HG03354 (cell line): ENCODE measurements at regions not wholly inside any gene's neighbourhood (a gene's known extent, or its start where the extent isn't known, plus 50 kb on each side); places are given as distances from the start of the nearest gene placed in this dataset.
"Not testable (repeated sequence)": the region's sequence is repeated elsewhere in the genome, so short reads cannot be mapped to it uniquely, and the experiment has no call there.

Experiments
- ATAC-seq: cut with Tn5 transposase; IDR thresholded peaks from one replicate; pipeline ENCODE4 v1.9.1; 2021; ENCODE audit warnings: mild to moderate bottlenecking; ENCODE audit not compliant: unreplicated experiment, poor library complexity, severe bottlenecking

GRCh38 chr5:154653764-154654485 lies 101.3 kb upstream of the LARP1 start:
- no peak for ATAC-seq

GRCh38 chr5:154653418-154653763 lies 101.8 kb upstream of the LARP1 start:
- no peak for ATAC-seq

- ATAC-seq, result no peak
Observed at GRCh38 chr5:154652746-154653417, 102.3 kb upstream of the LARP1 start.

- not testable (repeated sequence) for ATAC-seq
Observed at GRCh38 chr5:154651795-154652194, 103.4 kb upstream of the LARP1 start.

GRCh38 chr5:154648706-154649105 lies 106.5 kb upstream of the LARP1 start:
- ATAC-seq, result no peak

GRCh38 chr5:154648229-154648628 lies 106.9 kb upstream of the LARP1 start:
- no peak for ATAC-seq

- no peak for ATAC-seq
Observed at GRCh38 chr5:154647761-154648145, 107.4 kb upstream of the LARP1 start.

GRCh38 chr5:154647114-154647760 lies 107.9 kb upstream of the LARP1 start:
- ATAC-seq, result peak; percentile 87

GRCh38 chr5:154646745-154647113 lies 108.4 kb upstream of the LARP1 start:
- peak; percentile 13 for ATAC-seq

GRCh38 chr5:154644745-154645411 lies 110.3 kb upstream of the LARP1 start:
- ATAC-seq, result no peak

GRCh38 chr5:154642499-154643245 lies 112.5 kb upstream of the LARP1 start:
- no peak for ATAC-seq

- not testable (repeated sequence) for ATAC-seq
Observed at GRCh38 chr5:154640213-154640831, 114.9 kb upstream of the LARP1 start.

- ATAC-seq, result not testable (repeated sequence)
Observed at GRCh38 chr5:154636786-154637185, 118.4 kb upstream of the LARP1 start.

- not testable (repeated sequence) for ATAC-seq
Observed at GRCh38 chr5:154636271-154636670, 118.9 kb upstream of the LARP1 start.

GRCh38 chr5:154633744-154634143 lies 121.4 kb upstream of the LARP1 start:
- ATAC-seq, result not testable (repeated sequence)

GRCh38 chr5:154631141-154631540 lies 124.0 kb upstream of the LARP1 start:
- ATAC-seq, result no peak

- ATAC-seq, result no peak
Observed at GRCh38 chr5:154630410-154630809, 124.8 kb upstream of the LARP1 start.

GRCh38 chr5:154628685-154629084 lies 126.5 kb upstream of the LARP1 start:
- ATAC-seq, result no peak
